Aorta (tissue), 5 donors: ENCODE measurements at regions not wholly inside any gene's neighbourhood (a gene's known extent, or its start where the extent isn't known, plus 50 kb on each side); places are given as distances from the start of the nearest gene placed in this dataset.

Experiments used
- ATAC-seq: fragments of 200-7000 bp; cut with Tn5 transposase; one replicate; pipeline ENCODE4 v1.9.1; 2022; ENCODE audit warnings: moderate library complexity; ENCODE audit not compliant: low FRiP score
- DNase-seq, 2 donors: peaks; one replicate each; pipeline ENCODE4 v3.0.0-alpha.2; 2020
- H3K27ac ChIP-seq, 2 donors: one replicate each; pipeline ENCODE4 v1.5.1; 2013; ENCODE audit warnings: low read length in 2 of 2, mild to moderate bottlenecking in 2 of 2, moderate library complexity in 2 of 2, control low read depth in 1 of 2, inconsistent platforms in 1 of 2, low read depth in 1 of 2
- H3K27me3 ChIP-seq, 2 donors: one replicate each; pipeline ENCODE4 v1.6.1; 2013; ENCODE audit warnings: control low read depth in 1 of 2, low read length in 1 of 2, mild to moderate bottlenecking in 1 of 2, moderate library complexity in 1 of 2; ENCODE audit not compliant: insufficient read depth in 2 of 2, control insufficient read depth in 1 of 2
- H3K36me3 ChIP-seq, 2 donors: one replicate each; pipeline ENCODE4 v1.6.1; 2013; ENCODE audit warnings: control low read depth in 1 of 2, low read length in 1 of 2, mild to moderate bottlenecking in 1 of 2; ENCODE audit not compliant: insufficient read depth in 2 of 2, control insufficient read depth in 1 of 2
- H3K4me1 ChIP-seq, 2 donors: one replicate each; pipeline ENCODE4 v1.6.1; 2013; ENCODE audit warnings: low read length in 2 of 2, control low read depth in 1 of 2, mild to moderate bottlenecking in 1 of 2, moderate library complexity in 1 of 2; ENCODE audit not compliant: insufficient read depth in 2 of 2, control insufficient read depth in 1 of 2
- H3K4me3 ChIP-seq, 2 donors: one replicate each; pipeline ENCODE4 v1.5.1; 2013; ENCODE audit warnings: low read length in 2 of 2, control low read depth in 1 of 2, mild to moderate bottlenecking in 1 of 2
- H3K9me3 ChIP-seq: one replicate; pipeline ENCODE4 v1.6.1; 2013; ENCODE audit warnings: mild to moderate bottlenecking, low read length; ENCODE audit not compliant: control insufficient read depth
- WGBS, 2 donors: extraction: QIAGEN DNeasy Blood & Tissue Kit; methylation state at CpG; one replicate each; pipeline ENCODE4 v1.1.7; 2013; 5-methylcytosine and 5-hydroxymethylcytosine counted together
- intact Hi-C, 2 donors: fragments of 100-400 bp; cut with DNase I; formaldehyde crosslinking; loops; one replicate each; pipeline versions ENCODE4 v1.14.2 to v1.15.0; 2022
- donor health status: healthy with polysubstance abuse.
- donor health status: Bipolar disorder and iron deficiency.
- donor health status: DM: no; HTN: no; CAD: no.
- donor health status: DM: no; HTN: no; CAD: no.
- donor health status: DM: yes; HTN: yes; CAD: no.

DNA sequence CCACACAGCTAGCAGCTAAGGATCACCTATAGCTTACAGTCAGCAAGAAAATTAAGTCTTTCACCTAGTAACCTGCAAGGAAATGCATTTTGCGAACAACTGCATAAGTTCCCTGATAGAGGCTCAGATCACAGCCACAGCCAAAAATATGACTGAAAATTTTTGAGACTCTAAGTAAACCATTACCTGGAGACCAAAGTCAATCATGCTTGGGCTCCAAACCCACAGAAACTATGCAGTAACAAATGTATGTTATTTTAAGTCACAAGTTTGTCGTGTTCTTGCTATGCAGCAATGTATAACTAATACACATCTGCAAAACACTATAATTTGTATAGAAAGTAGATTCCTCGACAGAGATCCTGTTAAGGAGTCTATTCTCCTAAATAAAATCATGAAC is 1025.7 kb upstream of the RAG2 start:
- ATAC-seq: no peak

DNA sequence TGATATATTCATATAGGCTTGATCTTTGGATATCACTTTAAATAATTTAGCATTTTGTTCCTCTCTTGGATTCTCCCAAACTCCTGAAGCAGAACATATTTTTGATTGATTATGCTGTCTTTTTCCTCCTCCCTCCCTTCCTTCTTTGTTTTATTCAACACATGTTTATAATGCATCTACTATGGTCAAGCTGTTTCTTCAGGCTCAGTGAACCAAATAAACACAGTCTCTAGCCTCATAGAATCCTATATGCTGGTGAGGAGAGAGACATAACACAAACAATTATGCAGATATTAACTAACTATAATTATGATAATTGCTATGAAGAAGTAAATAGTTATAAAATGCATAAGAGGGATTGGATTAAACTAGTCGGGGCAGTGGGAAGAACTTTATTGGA is 1023.6 kb upstream of the RAG2 start:
- intact Hi-C loops: no loop called here
- no peak overlapping the region for H3K4me3 ChIP-seq
- WGBS, 2 donors: 79 to 83% methylated on average over 1 of the region's 1 CpG
- H3K27ac ChIP-seq: no peak overlapping the region
- DNase-seq: no peak
- H3K27me3 ChIP-seq: no peaks in the 10 kb centered on the region
- H3K36me3 ChIP-seq: no peaks in the 10 kb centered on the region
- ATAC-seq: no peak
- no peaks in the 10 kb centered on the region for H3K4me1 ChIP-seq
- H3K9me3 ChIP-seq: no peaks in the 10 kb centered on the region

More for the DNA sequence above, 1025.7 kb upstream of the RAG2 start:
- Histone ChIP-seq H3K27ac (no peak overlapping the region), H3K36me3 (no peaks in the 10 kb centered on the region), H3K4me1 (no peaks in the 10 kb centered on the region), H3K4me3 (no peak overlapping the region), H3K27me3 (no peaks in the 10 kb centered on the region), H3K9me3 (no peaks in the 10 kb centered on the region)
- intact Hi-C loops: no loop called here
- WGBS, 2 donors: 57 to 68% methylated on average over 3 of the region's 3 CpGs
- DNase-seq: no peak

- no peak for ATAC-seq
- WGBS, 2 donors: 69 to 85% methylated on average over 1 of the region's 1 CpG
- H3K27ac ChIP-seq: no peak overlapping the region
- no peaks in the 10 kb centered on the region for H3K27me3 ChIP-seq
- H3K9me3 ChIP-seq: no peaks in the 10 kb centered on the region
- intact Hi-C loops: no loop called here
- no peaks in the 10 kb centered on the region for H3K36me3 ChIP-seq
- no peak overlapping the region for H3K4me3 ChIP-seq
- no peak for DNase-seq
- no peaks in the 10 kb centered on the region for H3K4me1 ChIP-seq
Measured at GRCh38 chr11:37616291-37616690, 1018.3 kb upstream of the RAG2 start.

GRCh38 chr11:37613031-37613430 is 1015.0 kb upstream of the RAG2 start:
- Histone ChIP-seq H3K4me3 (no peak overlapping the region), H3K36me3 (no peaks in the 10 kb centered on the region), H3K27ac (no peak overlapping the region), H3K4me1 (no peaks in the 10 kb centered on the region), H3K9me3 (no peaks in the 10 kb centered on the region), H3K27me3 (no peaks in the 10 kb centered on the region)
- ATAC-seq (no peak), DNase-seq (no peak)
- 37 to 57% methylated on average over 1 of the region's 1 CpG for WGBS, 2 donors
- intact Hi-C loops: no loop called here

DNA sequence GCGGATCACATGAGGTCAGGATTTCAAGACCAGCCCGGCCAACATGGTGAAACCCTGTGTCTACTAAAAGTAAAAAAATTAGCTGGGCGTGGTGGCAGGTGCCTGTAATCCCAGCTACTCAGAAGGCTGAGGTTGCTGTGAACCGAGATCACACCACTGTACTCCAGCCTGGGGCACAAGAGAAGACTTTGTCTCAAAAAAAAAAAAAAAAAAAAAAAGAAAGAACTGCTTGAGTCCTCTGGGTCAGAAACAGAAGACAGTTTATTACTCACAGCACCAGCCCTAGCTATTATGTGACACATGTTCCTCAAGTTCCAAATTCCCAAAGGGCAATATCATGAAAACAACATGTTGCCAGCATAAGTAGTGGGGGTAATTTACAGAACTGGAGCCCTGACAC is 1014.1 kb upstream of the RAG2 start:
- H3K27me3 ChIP-seq: no peaks in the 10 kb centered on the region
- intact Hi-C loops: no loop called here
- H3K27ac ChIP-seq: no peak overlapping the region
- H3K4me3 ChIP-seq: no peak overlapping the region
- no peak for DNase-seq
- 82 to 83% methylated on average over 4 of the region's 4 CpGs for WGBS, 2 donors
- no peaks in the 10 kb centered on the region for H3K36me3 ChIP-seq
- no peaks in the 10 kb centered on the region for H3K4me1 ChIP-seq
- H3K9me3 ChIP-seq: no peaks in the 10 kb centered on the region
- no peak for ATAC-seq

- Histone ChIP-seq H3K4me3 (no peak overlapping the region), H3K27ac (no peak overlapping the region), H3K27me3 (no peaks in the 10 kb centered on the region), H3K4me1 (no peaks in the 10 kb centered on the region), H3K36me3 (no peaks in the 10 kb centered on the region), H3K9me3 (no peaks in the 10 kb centered on the region)
- ATAC-seq (no peak), DNase-seq (no peak)
- intact Hi-C loops: no loop called here
- WGBS, 2 donors: 57% methylated on average over 1 of the region's 1 CpG
Measured at GRCh38 chr11:37605229-37605628, 1007.2 kb upstream of the RAG2 start.

- no peak for DNase-seq
- H3K4me3 ChIP-seq: no peak overlapping the region
- intact Hi-C loops: no loop called here
- ATAC-seq: no peak
- H3K4me1 ChIP-seq: no peaks in the 10 kb centered on the region
- no peaks in the 10 kb centered on the region for H3K36me3 ChIP-seq
- no peak overlapping the region for H3K27ac ChIP-seq
- no peaks in the 10 kb centered on the region for H3K27me3 ChIP-seq
- no peaks in the 10 kb centered on the region for H3K9me3 ChIP-seq
- 27 to 34% methylated on average over 1 of the region's 1 CpG for WGBS, 2 donors
Measured at GRCh38 chr11:37598381-37598780, 1000.3 kb upstream of the RAG2 start.

GRCh38 chr11:37597776-37598175 is 999.7 kb upstream of the RAG2 start:
- Histone ChIP-seq H3K4me1 (no peaks in the 10 kb centered on the region), H3K27me3 (no peaks in the 10 kb centered on the region), H3K4me3 (no peak overlapping the region), H3K27ac (no peak overlapping the region), H3K9me3 (no peaks in the 10 kb centered on the region), H3K36me3 (no peaks in the 10 kb centered on the region)
- ATAC-seq (no peak), DNase-seq (no peak)
- WGBS, 2 donors: 43 to 53% methylated on average over 2 of the region's 2 CpGs
- intact Hi-C loops: no loop called here

GRCh38 chr11:37595845-37596244 is 997.8 kb upstream of the RAG2 start:
- no peak overlapping the region for H3K4me3 ChIP-seq
- 47 to 48% methylated on average over 1 of the region's 1 CpG for WGBS, 2 donors
- H3K27ac ChIP-seq: no peak overlapping the region
- ATAC-seq (no peak), DNase-seq (no peak)
- intact Hi-C loops: no loop called here
- H3K36me3 ChIP-seq: no peaks in the 10 kb centered on the region
- H3K9me3 ChIP-seq: no peaks in the 10 kb centered on the region
- no peaks in the 10 kb centered on the region for H3K27me3 ChIP-seq
- H3K4me1 ChIP-seq: no peaks in the 10 kb centered on the region
